ENCODE measurements at regions not wholly inside any gene's neighbourhood (a gene's known extent, or its start where the extent isn't known, plus 50 kb on each side); places are given as distances from the start of the nearest gene placed in this dataset.

GRCh38 chr15:69979262-69979661 is 118.5 kb downstream of the TLE3 start:
- no peak for DNase-seq (ENCODE audit: extremely low spot score)
- POLR2A ChIA-PET, result no interaction called here
- CTCF ChIA-PET, result interaction anchor here (0.8 kb wide), 1 partner anchor 44 kb away, joined by 4 read pairs; no protein-coding TSS in a partner anchor
- no peak for TF ChIP-seq SP1 (IDR thresholded peaks at IDR 0.05)
- TF ChIP-seq LEF1 (IDR thresholded peaks at IDR 0.05; ENCODE audit: borderline replicate concordance), result no peak
- TF ChIP-seq L3MBTL2 (conservative IDR thresholded peaks at IDR 0.05), result no peak
- no peak for TF ChIP-seq SUZ12 (IDR thresholded peaks at IDR 0.05)
- TF ChIP-seq FOXM1 (IDR thresholded peaks at IDR 0.05; ENCODE audit: borderline replicate concordance), result no peak
- no peak for TF ChIP-seq CTBP1 (IDR thresholded peaks at IDR 0.05; ENCODE audit: borderline replicate concordance)
- no peak for TF ChIP-seq NFRKB (IDR thresholded peaks at IDR 0.05)
- no peak for TF ChIP-seq FOXA1 (IDR thresholded peaks at IDR 0.05)

DNA sequence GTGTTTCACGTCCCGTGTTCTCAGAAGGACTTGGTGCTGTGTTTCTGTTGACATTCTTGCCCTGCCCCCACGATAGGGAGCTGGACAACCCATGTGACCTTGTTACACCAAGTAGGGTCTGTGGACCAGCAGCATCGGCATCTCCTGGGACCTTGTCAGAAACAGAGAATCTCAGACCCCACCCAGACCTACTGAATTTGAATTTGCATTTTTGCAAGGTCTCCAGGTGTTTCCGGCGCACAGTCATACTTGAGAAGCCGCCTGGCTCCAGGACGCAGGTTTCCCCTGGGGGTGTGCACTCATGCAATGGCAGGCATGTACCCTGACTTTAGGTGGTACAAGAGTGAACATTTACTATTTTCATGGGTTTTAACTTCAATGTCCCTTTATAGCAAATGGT is 117.9 kb downstream of the TLE3 start:
- ChIA-PET CTCF (interaction anchor here (0.8 kb wide), 1 partner anchor 43 kb away, joined by 4 read pairs; no protein-coding TSS in a partner anchor), POLR2A (no interaction called here)
- TF ChIP-seq CTBP1 (IDR thresholded peaks at IDR 0.05; ENCODE audit: borderline replicate concordance) (no peak), LEF1 (IDR thresholded peaks at IDR 0.05; ENCODE audit: borderline replicate concordance) (no peak), ARNT (IDR thresholded peaks at IDR 0.05) (no peak), L3MBTL2 (conservative IDR thresholded peaks at IDR 0.05) (no peak), HDGF (IDR thresholded peaks at IDR 0.05; ENCODE audit: borderline replicate concordance) (no peak), TARDBP (IDR thresholded peaks at IDR 0.05) (no peak), FOXA1 (IDR thresholded peaks at IDR 0.05) (no peak), ELF4 (IDR thresholded peaks at IDR 0.05) (no peak), FOXM1 (IDR thresholded peaks at IDR 0.05; ENCODE audit: borderline replicate concordance) (no peak), SUZ12 (IDR thresholded peaks at IDR 0.05) (no peak), SP1 (IDR thresholded peaks at IDR 0.05) (no peak), ZNF384 (IDR thresholded peaks at IDR 0.05) (no peak), NFRKB (IDR thresholded peaks at IDR 0.05) (no peak), FOXK2 (IDR thresholded peaks at IDR 0.05) (no peak), BHLHE40 (IDR thresholded peaks at IDR 0.05; ENCODE audit: borderline replicate concordance) (no peak)
- TF ChIP-seq, protein P1, sequence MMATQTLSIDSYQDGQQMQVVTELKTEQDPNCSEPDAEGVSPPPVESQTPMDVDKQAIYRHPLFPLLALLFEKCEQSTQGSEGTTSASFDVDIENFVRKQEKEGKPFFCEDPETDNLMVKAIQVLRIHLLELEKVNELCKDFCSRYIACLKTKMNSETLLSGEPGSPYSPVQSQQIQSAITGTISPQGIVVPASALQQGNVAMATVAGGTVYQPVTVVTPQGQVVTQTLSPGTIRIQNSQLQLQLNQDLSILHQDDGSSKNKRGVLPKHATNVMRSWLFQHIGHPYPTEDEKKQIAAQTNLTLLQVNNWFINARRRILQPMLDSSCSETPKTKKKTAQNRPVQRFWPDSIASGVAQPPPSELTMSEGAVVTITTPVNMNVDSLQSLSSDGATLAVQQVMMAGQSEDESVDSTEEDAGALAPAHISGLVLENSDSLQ (IDR thresholded peaks at IDR 0.05), result no peak
- DNase-seq (ENCODE audit: extremely low spot score), result no peak

DNA sequence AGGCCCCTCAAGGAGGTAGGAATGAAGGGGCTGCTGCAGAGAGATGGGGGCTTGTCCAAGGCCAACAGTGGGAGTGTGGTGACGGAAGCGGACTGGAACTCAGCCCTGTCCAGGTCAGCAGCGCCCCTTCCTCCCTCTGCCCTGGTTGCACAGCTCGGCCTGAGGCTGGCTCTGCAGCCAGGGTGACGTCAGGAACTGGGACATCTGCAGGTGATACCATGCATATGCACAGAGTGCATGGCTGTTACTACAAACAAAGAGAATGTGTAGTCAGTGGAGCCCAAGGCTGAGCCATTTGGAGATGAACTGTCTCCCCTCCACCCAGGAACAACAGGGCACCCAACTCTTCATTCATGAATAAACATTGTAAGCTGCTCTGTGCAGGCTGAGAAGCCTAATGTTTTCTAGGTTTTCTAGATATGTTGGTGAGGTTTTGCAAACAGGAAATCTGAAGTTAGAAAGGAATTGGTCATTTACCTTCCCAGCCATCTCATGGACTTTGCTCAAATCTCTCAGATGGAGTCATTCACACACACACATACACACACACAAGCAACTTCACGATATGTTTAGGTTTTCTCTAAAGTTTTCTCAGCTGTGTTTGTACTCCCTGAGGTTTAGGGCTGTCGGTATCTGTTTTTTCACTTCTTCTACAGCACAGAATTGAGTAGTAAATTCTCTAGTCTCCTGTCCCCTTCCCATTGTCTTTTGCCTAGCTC is 117.2 kb downstream of the TLE3 start:
- DNase-seq (ENCODE audit: extremely low spot score), result no peak
- TF ChIP-seq SP1 (IDR thresholded peaks at IDR 0.05) (no peak), LEF1 (IDR thresholded peaks at IDR 0.05; ENCODE audit: borderline replicate concordance) (no peak), HDGF (IDR thresholded peaks at IDR 0.05; ENCODE audit: borderline replicate concordance) (no peak)
- CTCF ChIA-PET, result no interaction called here
- POLR2A ChIA-PET, result no interaction called here

DNA sequence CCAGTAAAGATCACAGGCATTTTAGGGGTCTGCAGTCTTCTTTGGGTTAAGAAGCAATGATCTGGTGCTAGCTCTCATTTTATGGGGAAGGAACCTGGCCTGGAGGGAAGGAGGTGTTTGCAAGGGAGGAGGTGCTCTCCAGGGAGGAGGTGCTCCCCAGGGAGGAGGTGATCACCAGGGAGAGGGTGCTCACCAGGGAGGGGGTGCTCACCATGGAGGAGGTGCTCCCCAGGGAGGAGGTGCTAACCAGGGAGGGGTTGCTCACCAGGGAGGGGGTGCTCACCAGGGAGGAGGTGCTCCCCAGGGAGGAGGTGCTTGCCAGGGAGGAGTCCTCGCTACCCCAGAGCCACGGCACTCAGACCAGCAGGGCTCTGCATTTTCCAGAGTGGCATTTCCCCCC is 115.7 kb downstream of the TLE3 start:
- ChIA-PET POLR2A (no interaction called here), CTCF (interaction anchor here (0.5 kb wide), 1 partner anchor 81 kb away, joined by 3 read pairs; no protein-coding TSS in a partner anchor)
- TF ChIP-seq NFRKB (IDR thresholded peaks at IDR 0.05) (no peak), CTBP1 (IDR thresholded peaks at IDR 0.05; ENCODE audit: borderline replicate concordance) (no peak), LEF1 (IDR thresholded peaks at IDR 0.05; ENCODE audit: borderline replicate concordance) (no peak), ZNF384 (IDR thresholded peaks at IDR 0.05) (no peak), SP1 (IDR thresholded peaks at IDR 0.05) (no peak), FOXK2 (IDR thresholded peaks at IDR 0.05) (no peak), FOXA1 (IDR thresholded peaks at IDR 0.05) (no peak)
- TF ChIP-seq, protein P1 (IDR thresholded peaks at IDR 0.05), result no peak
- DNase-seq (ENCODE audit: extremely low spot score), result no peak

DNA sequence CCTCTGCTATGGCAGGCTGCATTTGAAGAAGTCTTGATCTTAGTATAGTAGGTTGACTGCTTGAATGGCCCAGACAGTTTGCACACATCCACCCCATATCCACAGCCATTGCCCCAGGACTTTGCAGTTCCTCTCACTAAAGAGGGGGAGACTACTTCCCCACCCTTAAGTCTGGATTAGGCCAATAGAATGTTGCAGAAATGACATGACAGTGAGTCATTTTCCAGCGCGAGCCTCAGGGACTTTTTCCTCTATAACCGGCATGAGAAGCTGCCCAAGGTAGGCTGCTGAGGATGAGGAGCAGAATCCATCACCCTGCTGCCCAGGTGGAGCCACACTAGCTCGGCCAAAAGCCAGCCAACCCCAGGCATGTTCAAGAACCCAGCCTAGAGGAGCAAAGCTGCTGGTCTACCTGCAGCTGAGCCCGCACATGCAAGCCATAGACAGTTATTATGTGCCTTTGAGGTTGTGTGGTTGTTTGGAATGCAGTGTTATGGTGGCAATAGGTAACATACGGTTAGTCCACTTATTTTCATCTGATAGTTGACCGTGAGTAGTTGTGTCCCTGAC is 113.9 kb downstream of the TLE3 start:
- TF ChIP-seq HDGF (IDR thresholded peaks at IDR 0.05; ENCODE audit: borderline replicate concordance), result no peak
- ChIA-PET CTCF (no interaction called here), POLR2A (no interaction called here)
- DNase-seq (ENCODE audit: extremely low spot score), result no peak

- ChIA-PET POLR2A (no interaction called here), CTCF (no interaction called here)
- TF ChIP-seq BHLHE40 (IDR thresholded peaks at IDR 0.05; ENCODE audit: borderline replicate concordance) (no peak), FOXA1 (IDR thresholded peaks at IDR 0.05) (no peak), ARNT (IDR thresholded peaks at IDR 0.05) (no peak), SUZ12 (IDR thresholded peaks at IDR 0.05) (no peak), ELF4 (IDR thresholded peaks at IDR 0.05) (no peak), FOXM1 (IDR thresholded peaks at IDR 0.05; ENCODE audit: borderline replicate concordance) (no peak), FOXK2 (IDR thresholded peaks at IDR 0.05) (no peak), HDGF (IDR thresholded peaks at IDR 0.05; ENCODE audit: borderline replicate concordance) (no peak), ZNF384 (IDR thresholded peaks at IDR 0.05) (no peak), CTBP1 (IDR thresholded peaks at IDR 0.05; ENCODE audit: borderline replicate concordance) (no peak), TARDBP (IDR thresholded peaks at IDR 0.05) (no peak), LEF1 (IDR thresholded peaks at IDR 0.05; ENCODE audit: borderline replicate concordance) (no peak), NFRKB (IDR thresholded peaks at IDR 0.05) (no peak), SP1 (IDR thresholded peaks at IDR 0.05) (no peak), L3MBTL2 (conservative IDR thresholded peaks at IDR 0.05) (no peak)
- TF ChIP-seq, protein P1 (IDR thresholded peaks at IDR 0.05), result no peak
- DNase-seq (ENCODE audit: extremely low spot score), result no peak
These were observed 109.9 kb downstream of the TLE3 start for GRCh38 chr15:69987492-69988489.

All from HEK293T (cell line).